ENCODE measurements at regions not wholly inside any gene's neighbourhood (a gene's known extent, or its start where the extent isn't known, plus 50 kb on each side); places are given as distances from the start of the nearest gene placed in this dataset.
"Not testable (repeated sequence)": the region's sequence is repeated elsewhere in the genome, so short reads cannot be mapped to it uniquely, and the experiment has no call there.

DNA sequence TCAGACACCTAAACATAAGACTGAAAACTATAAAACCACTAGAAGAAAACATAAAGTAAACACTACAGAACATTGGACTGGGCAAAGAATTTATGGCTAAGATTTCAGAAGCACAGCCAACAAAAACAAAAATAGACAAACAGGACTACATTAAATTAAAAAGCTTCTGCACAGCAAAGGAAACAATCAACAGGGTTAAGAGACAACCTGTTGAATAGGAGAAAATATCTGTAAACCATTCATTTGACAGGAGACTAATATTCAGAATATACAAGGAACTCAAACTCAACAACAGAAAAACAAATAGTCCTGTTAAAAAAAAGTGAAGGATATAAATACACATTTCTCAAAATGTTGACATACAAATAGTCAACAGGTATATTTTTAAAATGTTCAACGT lies 106.7 kb upstream of the FANCL start:
- Mint-ChIP-seq H3K9me3 (peaks cover 0 to 9% (median 2%) of the 10 kb centered on the region in 11 donors), H3K36me3 (peaks cover 0 to 2% (median 0%) of the 10 kb centered on the region in 5 donors), H3K27ac (no peak overlapping the region), H3K4me1 (peaks cover 0 to 10% (median 0%) of the 10 kb centered on the region in 7 donors), H3K4me3 (no peak overlapping the region), H3K27me3 (peaks cover 5 to 54% (median 9%) of the 10 kb centered on the region in 5 donors)
- H3K4me3 ChIP-seq (ENCODE audit: low read length): no peak overlapping the region
- ATAC-seq (no peak), DNase-seq (no peak)
- CTCF ChIA-PET: no interaction called here
- POLR2A ChIA-PET: no interaction called here
- no peaks in the 10 kb centered on the region for H3K4me1 ChIP-seq (ENCODE audit: control insufficient read depth in 2 of 2, insufficient read depth in 2 of 2, low read length in 2 of 2)
- H3K27ac ChIP-seq (ENCODE audit: low read depth, low read length): no peak overlapping the region
- no peaks in the 10 kb centered on the region for H3K36me3 ChIP-seq (ENCODE audit: control insufficient read depth in 2 of 3, insufficient read depth in 3 of 3, low read length in 3 of 3)
- intact Hi-C loops (cut with micrococcal nuclease): no loop called here
- no peaks in the 10 kb centered on the region for H3K9me3 ChIP-seq (ENCODE audit: control insufficient read depth in 2 of 3, low read length in 3 of 3)
- no peaks in the 10 kb centered on the region for H3K27me3 ChIP-seq (ENCODE audit: control insufficient read depth in 2 of 2, insufficient read depth in 2 of 2, low read length in 2 of 2)

DNA sequence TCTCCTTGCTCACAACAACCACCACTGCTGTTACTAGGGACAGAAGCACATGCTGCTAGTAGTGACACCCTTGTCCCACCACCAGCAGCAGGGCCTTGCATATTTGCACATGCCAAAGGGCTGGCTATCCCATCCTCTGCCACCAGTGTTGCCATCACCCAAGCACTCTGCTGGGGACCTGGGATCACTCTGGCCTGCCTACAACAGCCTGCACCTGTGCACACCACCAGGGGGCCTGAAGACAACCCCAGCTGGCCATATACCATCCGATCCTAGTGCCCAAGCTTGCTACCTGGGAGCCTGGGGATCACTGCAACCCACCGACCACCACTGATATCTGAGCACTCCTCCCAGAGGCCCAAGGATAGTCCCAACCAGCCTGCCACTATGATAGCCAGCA lies 99.9 kb upstream of the FANCL start:
- ATAC-seq: no peak
- intact Hi-C loops (cut with micrococcal nuclease): no loop called here

DNA sequence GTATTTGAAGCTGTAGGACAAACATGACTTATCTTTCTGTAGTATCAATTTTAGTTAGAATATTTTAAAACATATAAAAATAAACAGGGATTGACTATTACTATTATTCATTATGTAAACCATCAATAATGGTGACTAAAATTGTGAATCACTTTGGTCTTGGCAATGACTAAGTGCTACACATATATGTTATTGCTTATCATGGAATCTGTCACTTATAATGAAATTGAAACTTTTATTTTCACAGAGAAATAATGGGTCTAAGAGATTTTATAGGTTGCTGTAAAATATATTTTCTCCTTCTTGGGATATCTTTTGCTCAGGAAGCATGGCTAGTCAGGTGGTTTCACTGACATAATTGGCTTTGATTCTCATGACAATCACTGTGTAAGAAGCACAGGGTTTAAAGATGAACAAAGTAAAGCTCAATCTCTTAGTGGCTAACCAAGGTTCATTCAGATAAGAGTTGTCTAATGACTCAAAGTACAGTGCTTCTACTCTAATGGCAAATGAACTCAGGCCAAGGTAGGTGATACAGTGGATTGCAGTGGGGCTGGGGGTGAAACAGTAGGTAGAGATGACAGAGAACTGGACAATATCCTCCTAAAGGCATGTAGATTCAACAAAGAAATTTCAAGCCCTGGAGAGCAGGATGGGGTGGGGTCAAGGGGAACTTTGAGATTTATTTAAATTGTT lies 98.6 kb upstream of the FANCL start:
- intact Hi-C loops (cut with micrococcal nuclease): no loop called here
- Histone ChIP-seq H3K27me3 (ENCODE audit: control insufficient read depth in 2 of 2, insufficient read depth in 2 of 2, low read length in 2 of 2) (no peaks in the 10 kb centered on the region), H3K9me3 (ENCODE audit: control insufficient read depth in 2 of 3, low read length in 3 of 3) (peaks cover 0 to 10% (median 0%) of the 10 kb centered on the region in 3 experiments), H3K4me1 (ENCODE audit: control insufficient read depth in 2 of 2, insufficient read depth in 2 of 2, low read length in 2 of 2) (no peaks in the 10 kb centered on the region), H3K36me3 (ENCODE audit: control insufficient read depth in 2 of 3, insufficient read depth in 3 of 3, low read length in 3 of 3) (no peaks in the 10 kb centered on the region), H3K27ac (ENCODE audit: low read depth, low read length) (no peak overlapping the region), H3K4me3 (ENCODE audit: low read length) (no peak overlapping the region)
- Mint-ChIP-seq H3K9me3 (peaks cover 5 to 31% (median 15%) of the 10 kb centered on the region in 11 donors), H3K4me3 (no peak overlapping the region), H3K27ac (no peak overlapping the region), H3K36me3 (peaks cover 0 to 12% (median 5%) of the 10 kb centered on the region in 5 donors), H3K27me3 (peaks cover 5 to 27% (median 17%) of the 10 kb centered on the region in 5 donors), H3K4me1 (no peaks in the 10 kb centered on the region)
- ChIA-PET POLR2A (no interaction called here), CTCF (no interaction called here)
- DNase-seq (no peak), ATAC-seq (no peak)

More for the DNA sequence above, 99.9 kb upstream of the FANCL start:
- CTCF ChIA-PET: no interaction called here
- H3K4me3 Mint-ChIP-seq: no peak overlapping the region
- POLR2A ChIA-PET: no interaction called here
- peaks cover 0 to 12% (median 5%) of the 10 kb centered on the region in 5 donors for H3K36me3 Mint-ChIP-seq
- Histone ChIP-seq H3K36me3 (ENCODE audit: control insufficient read depth in 2 of 3, insufficient read depth in 3 of 3, low read length in 3 of 3) (no peaks in the 10 kb centered on the region), H3K27ac (ENCODE audit: low read depth, low read length) (no peak overlapping the region), H3K27me3 (ENCODE audit: control insufficient read depth in 2 of 2, insufficient read depth in 2 of 2, low read length in 2 of 2) (no peaks in the 10 kb centered on the region), H3K4me3 (ENCODE audit: low read length) (no peak overlapping the region), H3K4me1 (ENCODE audit: control insufficient read depth in 2 of 2, insufficient read depth in 2 of 2, low read length in 2 of 2) (no peaks in the 10 kb centered on the region), H3K9me3 (ENCODE audit: control insufficient read depth in 2 of 3, low read length in 3 of 3) (peaks cover 0 to 10% (median 0%) of the 10 kb centered on the region in 3 experiments)
- no peak for DNase-seq
- no peaks in the 10 kb centered on the region for H3K4me1 Mint-ChIP-seq
- H3K27ac Mint-ChIP-seq: no peak overlapping the region
- peaks cover 5 to 31% (median 15%) of the 10 kb centered on the region in 11 donors for H3K9me3 Mint-ChIP-seq
- peaks cover 5 to 27% (median 17%) of the 10 kb centered on the region in 5 donors for H3K27me3 Mint-ChIP-seq

DNA sequence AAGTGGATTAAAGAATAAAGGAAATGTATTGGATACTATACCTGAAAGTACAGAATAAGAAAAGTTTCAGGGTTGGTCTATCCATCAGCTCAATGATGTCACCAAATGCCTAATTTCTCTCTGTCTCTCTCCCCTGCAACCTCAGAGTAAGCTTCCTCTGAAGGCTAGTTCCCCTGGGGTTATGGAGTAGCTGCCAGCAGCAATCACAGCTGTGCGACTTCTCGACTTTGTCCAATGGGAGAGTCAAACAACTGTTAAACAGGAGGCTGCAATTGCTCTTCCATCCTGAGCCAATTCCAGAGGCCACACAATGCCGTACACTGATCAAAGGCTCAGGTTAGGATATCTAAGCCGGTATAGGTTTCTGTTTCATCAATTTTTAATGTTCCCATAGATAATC lies 95.3 kb upstream of the FANCL start:
- DNase-seq (no peak), ATAC-seq (no peak)
- H3K9me3 Mint-ChIP-seq: peaks cover 0 to 10% (median 1%) of the 10 kb centered on the region in 11 donors
- Histone ChIP-seq H3K9me3 (ENCODE audit: control insufficient read depth in 2 of 3, low read length in 3 of 3) (peaks cover 0 to 2% (median 0%) of the 10 kb centered on the region in 3 experiments), H3K4me1 (ENCODE audit: control insufficient read depth in 2 of 2, insufficient read depth in 2 of 2, low read length in 2 of 2) (no peaks in the 10 kb centered on the region), H3K36me3 (ENCODE audit: control insufficient read depth in 2 of 3, insufficient read depth in 3 of 3, low read length in 3 of 3) (no peaks in the 10 kb centered on the region), H3K27me3 (ENCODE audit: control insufficient read depth in 2 of 2, insufficient read depth in 2 of 2, low read length in 2 of 2) (no peaks in the 10 kb centered on the region), H3K27ac (ENCODE audit: low read depth, low read length) (no peak overlapping the region), H3K4me3 (ENCODE audit: low read length) (no peak overlapping the region)
- CTCF ChIA-PET: no interaction called here
- H3K4me3 Mint-ChIP-seq: no peak overlapping the region
- POLR2A ChIA-PET: no interaction called here
- peaks cover 0 to 12% (median 2%) of the 10 kb centered on the region in 5 donors for H3K27me3 Mint-ChIP-seq
- intact Hi-C loops (cut with micrococcal nuclease): no loop called here
- H3K4me1 Mint-ChIP-seq: no peaks in the 10 kb centered on the region
- H3K36me3 Mint-ChIP-seq: peaks cover 0 to 2% (median 0%) of the 10 kb centered on the region in 5 donors
- H3K27ac Mint-ChIP-seq: no peak overlapping the region

DNA sequence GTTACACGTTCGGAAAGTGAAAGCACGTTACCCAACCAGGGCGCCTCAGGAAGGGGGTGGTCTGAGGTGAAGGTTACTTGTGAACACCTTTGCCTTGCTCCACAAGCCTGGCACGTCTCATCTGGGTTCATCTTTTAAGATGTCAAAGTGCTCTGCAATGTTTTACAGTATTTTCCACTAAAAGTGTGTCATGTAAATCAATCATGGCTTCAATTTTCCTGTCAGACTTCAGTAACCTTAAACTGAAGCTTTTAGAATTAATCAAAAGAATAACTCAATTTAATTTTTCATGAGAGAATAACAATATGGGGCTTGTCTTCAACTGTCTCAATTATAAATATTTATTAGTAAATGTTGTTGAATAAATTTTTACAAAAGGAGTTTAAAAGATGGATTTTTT lies 93.3 kb upstream of the FANCL start:
- ChIA-PET POLR2A (no interaction called here), CTCF (no interaction called here)
- DNase-seq (no peak), ATAC-seq (no peak)
- intact Hi-C loops (cut with micrococcal nuclease): no loop called here
- no peaks in the 10 kb centered on the region for H3K4me1 ChIP-seq (ENCODE audit: control insufficient read depth in 2 of 2, insufficient read depth in 2 of 2, low read length in 2 of 2)
- Mint-ChIP-seq H3K4me3 (no peak overlapping the region), H3K4me1 (no peaks in the 10 kb centered on the region), H3K27ac (no peak overlapping the region), H3K9me3 (peaks cover 0 to 3% (median 0%) of the 10 kb centered on the region in 11 donors), H3K36me3 (no peaks in the 10 kb centered on the region), H3K27me3 (peaks cover 0 to 10% (median 2%) of the 10 kb centered on the region in 5 donors)
- H3K27ac ChIP-seq (ENCODE audit: low read depth, low read length): no peak overlapping the region
- H3K36me3 ChIP-seq (ENCODE audit: control insufficient read depth in 2 of 3, insufficient read depth in 3 of 3, low read length in 3 of 3): no peaks in the 10 kb centered on the region
- H3K4me3 ChIP-seq (ENCODE audit: low read length): no peak overlapping the region
- H3K27me3 ChIP-seq (ENCODE audit: control insufficient read depth in 2 of 2, insufficient read depth in 2 of 2, low read length in 2 of 2): no peaks in the 10 kb centered on the region
- no peaks in the 10 kb centered on the region for H3K9me3 ChIP-seq (ENCODE audit: control insufficient read depth in 2 of 3, low read length in 3 of 3)

DNA sequence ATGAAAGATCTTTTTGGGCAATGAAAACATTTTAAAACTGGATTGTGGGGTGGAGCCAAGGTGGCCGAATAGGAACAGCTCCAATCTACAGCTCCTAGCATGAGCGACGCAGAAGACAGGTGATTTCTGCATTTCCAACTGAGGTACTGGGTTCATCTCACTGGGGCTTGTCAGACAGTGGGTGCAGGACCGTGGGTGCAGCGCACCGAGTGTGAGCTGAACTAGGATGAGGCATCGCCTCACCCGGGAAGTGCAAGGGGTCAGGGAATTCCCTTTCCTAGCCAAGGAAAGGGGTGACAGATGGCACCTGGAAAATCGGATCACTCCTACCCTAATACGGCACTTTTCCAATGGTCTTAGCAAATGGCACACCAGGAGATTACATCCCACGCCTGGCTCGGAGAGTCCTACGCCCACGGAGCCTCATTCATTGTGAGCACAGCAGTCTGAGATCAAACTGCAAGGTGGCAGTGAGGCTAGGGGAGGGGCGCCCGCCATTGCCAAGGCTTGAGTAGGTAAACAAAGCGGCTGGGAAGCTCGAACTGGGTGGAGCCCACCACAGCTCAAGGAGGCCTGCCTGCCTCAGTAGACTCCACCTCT lies 84.3 kb upstream of the FANCL start:
- H3K27ac ChIP-seq (ENCODE audit: low read depth, low read length); H3K4me3 ChIP-seq (ENCODE audit: low read length); H3K9me3 ChIP-seq (ENCODE audit: control insufficient read depth in 2 of 3, low read length in 3 of 3); POLR2A ChIA-PET; H3K36me3 Mint-ChIP-seq; H3K4me3 Mint-ChIP-seq; DNase-seq; CTCF ChIA-PET; ATAC-seq; intact Hi-C loops (cut with micrococcal nuclease); H3K4me1 ChIP-seq (ENCODE audit: control insufficient read depth in 2 of 2, insufficient read depth in 2 of 2, low read length in 2 of 2); H3K27ac Mint-ChIP-seq; H3K27me3 ChIP-seq (ENCODE audit: control insufficient read depth in 2 of 2, insufficient read depth in 2 of 2, low read length in 2 of 2); H3K4me1 Mint-ChIP-seq; H3K36me3 ChIP-seq (ENCODE audit: control insufficient read depth in 2 of 3, insufficient read depth in 3 of 3, low read length in 3 of 3): not testable (repeated sequence)
- peaks cover 0 to 21% (median 18%) of the 10 kb centered on the region in 5 donors for H3K27me3 Mint-ChIP-seq
- peaks cover 0 to 11% (median 0%) of the 10 kb centered on the region in 11 donors for H3K9me3 Mint-ChIP-seq

DNA sequence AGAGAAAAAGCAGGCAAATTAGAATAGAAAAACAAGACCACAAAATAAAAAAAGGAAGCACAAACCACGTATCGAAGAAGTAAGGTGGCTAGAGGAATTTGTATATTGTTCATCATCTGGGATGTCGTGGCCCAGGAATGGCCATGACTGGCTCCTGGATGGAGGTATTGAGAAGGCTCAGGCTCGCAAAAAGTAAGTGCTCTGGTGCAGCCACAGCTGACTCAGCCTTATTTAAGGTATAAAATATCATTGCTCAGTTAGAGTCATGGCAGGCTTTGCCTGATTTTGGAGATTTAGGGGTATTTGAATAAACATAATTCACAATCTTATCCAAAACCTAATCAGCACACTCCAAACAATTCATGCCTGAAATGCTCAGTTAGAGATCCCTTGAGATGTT lies 78.4 kb upstream of the FANCL start:
- Histone ChIP-seq H3K27me3 (ENCODE audit: control insufficient read depth in 2 of 2, insufficient read depth in 2 of 2, low read length in 2 of 2) (no peaks in the 10 kb centered on the region), H3K4me1 (ENCODE audit: control insufficient read depth in 2 of 2, insufficient read depth in 2 of 2, low read length in 2 of 2) (no peaks in the 10 kb centered on the region), H3K27ac (ENCODE audit: low read depth, low read length) (no peak overlapping the region), H3K4me3 (ENCODE audit: low read length) (no peak overlapping the region), H3K36me3 (ENCODE audit: control insufficient read depth in 2 of 3, insufficient read depth in 3 of 3, low read length in 3 of 3) (no peaks in the 10 kb centered on the region), H3K9me3 (ENCODE audit: control insufficient read depth in 2 of 3, low read length in 3 of 3) (no peaks in the 10 kb centered on the region)
- peaks cover 0 to 15% (median 5%) of the 10 kb centered on the region in 5 donors for H3K27me3 Mint-ChIP-seq
- no peak overlapping the region for H3K27ac Mint-ChIP-seq
- no peaks in the 10 kb centered on the region for H3K4me1 Mint-ChIP-seq
- ATAC-seq (no peak), DNase-seq (no peak)
- CTCF ChIA-PET: no interaction called here
- POLR2A ChIA-PET: no interaction called here
- no peaks in the 10 kb centered on the region for H3K36me3 Mint-ChIP-seq
- H3K9me3 Mint-ChIP-seq: peaks cover 0 to 14% (median 0%) of the 10 kb centered on the region in 11 donors
- intact Hi-C loops (cut with micrococcal nuclease): no loop called here
- no peak overlapping the region for H3K4me3 Mint-ChIP-seq

All from naive thymus-derived CD4-positive, alpha-beta T cell (primary cell).